CD14-positive monocyte (primary cell): ENCODE measurements at regions not wholly inside any gene's neighbourhood (a gene's known extent, or its start where the extent isn't known, plus 50 kb on each side); places are given as distances from the start of the nearest gene placed in this dataset.
"Not testable (repeated sequence)": the region's sequence is repeated elsewhere in the genome, so short reads cannot be mapped to it uniquely, and the experiment has no call there.

Experiments used
- DNase-seq, 3 donors: peaks; one replicate each; pipeline ENCODE4 v3.0.0-alpha.2; 2011 to 2022
- H2AFZ ChIP-seq: 2 replicates; pipeline ENCODE4 v1.6.0; 2012; ENCODE audit warnings: mild to moderate bottlenecking, low read depth, low read length, inconsistent platforms; ENCODE audit not compliant: insufficient read depth, poor library complexity, severe bottlenecking
- H3K27ac ChIP-seq, 2 donors: 1 replicate in 1 of 2; 2 replicates in 1 of 2; pipeline ENCODE4 v1.5.1; 2012 to 2013; ENCODE audit warnings: low read length in 2 of 2, control low read depth in 1 of 2, inconsistent platforms in 1 of 2, low read depth in 1 of 2, mild to moderate bottlenecking in 1 of 2
- H3K27me3 ChIP-seq, 2 donors: one replicate each; pipeline versions ENCODE4 v1.6.0 to v1.6.1; 2011 to 2013; ENCODE audit warnings: low read length in 2 of 2; ENCODE audit not compliant: control insufficient read depth in 2 of 2, insufficient read depth in 2 of 2
- H3K36me3 ChIP-seq, 2 donors: replicated peaks in 1 of 2; 1 replicate in 1 of 2; 2 replicates in 1 of 2; pipeline versions ENCODE4 v1.5.1 to v1.6.1; 2012 to 2013; ENCODE audit warnings: low read length in 2 of 2, control low read depth in 1 of 2, inconsistent platforms in 1 of 2, mild to moderate bottlenecking in 1 of 2; ENCODE audit not compliant: insufficient read depth in 2 of 2, control insufficient read depth in 1 of 2
- H3K4me1 ChIP-seq, 2 donors: 1 replicate in 1 of 2; 2 replicates in 1 of 2; pipeline versions ENCODE4 v1.5.1 to v1.6.1; 2012 to 2013; ENCODE audit warnings: low read length in 2 of 2, control low read depth in 1 of 2, inconsistent platforms in 1 of 2, mild to moderate bottlenecking in 1 of 2, moderate library complexity in 1 of 2; ENCODE audit not compliant: insufficient read depth in 2 of 2, control insufficient read depth in 1 of 2
- H3K4me2 ChIP-seq: replicated peaks from 2 replicates; pipeline ENCODE3; 2012; ENCODE audit warnings: low read length, moderate library complexity, mild to moderate bottlenecking; ENCODE audit not compliant: poor library complexity, severe bottlenecking; ENCODE audit errors: extremely low read depth
- H3K4me3 ChIP-seq, 3 experiments: fragments of 200-600 bp in 1 of 3; sonication (generic) in 1 of 3; replicated peaks in 1 of 3; 1 replicate in 2 of 3; 2 replicates in 1 of 3; pipeline ENCODE4 v1.5.1; 2011 to 2013; ENCODE audit warnings: low read length in 3 of 3, mild to moderate bottlenecking in 3 of 3, control low read depth in 2 of 3, low read depth in 2 of 3, inconsistent platforms in 1 of 3, moderate library complexity in 1 of 3
- H3K79me2 ChIP-seq: 2 replicates; pipeline ENCODE4 v1.6.0; 2012; ENCODE audit warnings: mild to moderate bottlenecking, control low read depth, inconsistent platforms, low read length, moderate library complexity; ENCODE audit not compliant: insufficient read depth
- H3K9ac ChIP-seq: 2 replicates; pipeline ENCODE4 v1.6.0; 2017; ENCODE audit warnings: low read length, mild to moderate bottlenecking; ENCODE audit not compliant: insufficient read depth, poor library complexity, severe bottlenecking
- H3K9me3 ChIP-seq, 2 donors: replicated peaks in 1 of 2; 1 replicate in 1 of 2; 2 replicates in 1 of 2; pipeline versions ENCODE4 v1.5.1 to v1.6.1; 2012 to 2013; ENCODE audit warnings: low read length in 2 of 2, control low read depth in 1 of 2; ENCODE audit not compliant: control insufficient read depth in 1 of 2, insufficient read depth in 1 of 2
- H4K20me1 ChIP-seq: 2 replicates; pipeline ENCODE4 v1.6.0; 2012; ENCODE audit warnings: mild to moderate bottlenecking, low read length, control low read depth, moderate library complexity; ENCODE audit not compliant: insufficient read depth
- H3K27ac Mint-ChIP-seq, 7 donors: one replicate each; pipeline ENCODE4 v1.8.0; 2020; ENCODE audit warnings: mild to moderate bottlenecking in 7 of 7, mixed read lengths in 7 of 7, moderate library complexity in 6 of 7, inconsistent platforms in 2 of 7
- H3K27me3 Mint-ChIP-seq, 3 donors: one replicate each; pipeline ENCODE4 v1.8.0; 2021 to 2022; ENCODE audit warnings: low read depth in 3 of 3, mild to moderate bottlenecking in 3 of 3, mixed read lengths in 3 of 3, moderate library complexity in 3 of 3, inconsistent platforms in 1 of 3
- H3K36me3 Mint-ChIP-seq, 2 donors: one replicate each; pipeline ENCODE4 v1.8.0; 2020; ENCODE audit warnings: mixed read lengths in 2 of 2, inconsistent platforms in 1 of 2, mild to moderate bottlenecking in 1 of 2
- H3K4me1 Mint-ChIP-seq: one replicate; pipeline ENCODE4 v1.8.0; 2020; ENCODE audit warnings: mild to moderate bottlenecking, mixed read lengths
- H3K4me3 Mint-ChIP-seq, 2 donors: one replicate each; pipeline ENCODE4 v1.8.0; 2020; ENCODE audit warnings: mild to moderate bottlenecking in 2 of 2, mixed read lengths in 2 of 2, moderate library complexity in 1 of 2
- H3K9me3 Mint-ChIP-seq, 7 donors: one replicate each; pipeline ENCODE4 v1.8.0; 2020 to 2022; ENCODE audit warnings: mixed read lengths in 7 of 7, mild to moderate bottlenecking in 6 of 7, moderate library complexity in 6 of 7, inconsistent platforms in 2 of 7
- CTCF ChIP-seq: fragments of 200-600 bp; IDR thresholded peaks from one replicate; pipeline ENCODE4 v1.8.0; 2022; ENCODE audit warnings: antibody characterized with exemption, mild to moderate bottlenecking
- WGBS: methylation state at CpG from one replicate; pipeline ENCODE4 v1.1.5; 2013; ENCODE audit warnings: missing lambda C conversion rate; ENCODE audit not compliant: insufficient coverage; 5-methylcytosine and 5-hydroxymethylcytosine counted together
- intact Hi-C, 2 donors: fragments of 100-400 bp; cut with micrococcal nuclease; formaldehyde crosslinking; loops; one replicate each; pipeline versions ENCODE4 v1.15.0 to v1.15.1; 2023

- H3K4me1 ChIP-seq: no peaks in the 10 kb centered on the region
- no peaks in the 10 kb centered on the region for H4K20me1 ChIP-seq
- no peak overlapping the region for H3K4me2 ChIP-seq
- H2AFZ ChIP-seq: no peak overlapping the region
- no peak overlapping the region for H3K4me3 Mint-ChIP-seq
- H3K4me3 ChIP-seq: no peak overlapping the region
- TF ChIP-seq CTCF: no peak
- no peak overlapping the region for H3K27ac Mint-ChIP-seq
- no peaks in the 10 kb centered on the region for H3K4me1 Mint-ChIP-seq
- DNase-seq: no peak
- no peaks in the 10 kb centered on the region for H3K36me3 Mint-ChIP-seq
- peaks cover 0 to 2% (median 1%) of the 10 kb centered on the region in 3 donors for H3K27me3 Mint-ChIP-seq
- intact Hi-C loops: no loop called here
- no peaks in the 10 kb centered on the region for H3K79me2 ChIP-seq
- H3K9me3 Mint-ChIP-seq: peaks cover 0 to 8% (median 5%) of the 10 kb centered on the region in 7 donors
- no peaks in the 10 kb centered on the region for H3K9me3 ChIP-seq
- H3K27ac ChIP-seq: no peak overlapping the region
- H3K27me3 ChIP-seq: no peaks in the 10 kb centered on the region
- 100% methylated on average over 1 of the region's 2 CpGs for WGBS
- H3K36me3 ChIP-seq: no peaks in the 10 kb centered on the region
- no peak overlapping the region for H3K9ac ChIP-seq
Measured at GRCh38 chrX:130507015-130507414, 105.2 kb downstream of the RBMX2 start.

- H3K27ac Mint-ChIP-seq, H2AFZ ChIP-seq, H3K4me1 Mint-ChIP-seq, H3K79me2 ChIP-seq, intact Hi-C loops, H3K27me3 Mint-ChIP-seq, H3K4me2 ChIP-seq, H3K27me3 ChIP-seq, H4K20me1 ChIP-seq, H3K36me3 Mint-ChIP-seq, H3K4me1 ChIP-seq, H3K9me3 ChIP-seq, H3K4me3 Mint-ChIP-seq, H3K9ac ChIP-seq, H3K4me3 ChIP-seq, H3K36me3 ChIP-seq, DNase-seq, H3K27ac ChIP-seq: not testable (repeated sequence)
- WGBS: 80% methylated on average over 1 of the region's 3 CpGs
- H3K9me3 Mint-ChIP-seq: peaks cover 4 to 18% (median 10%) of the 10 kb centered on the region in 7 donors
Measured at GRCh38 chrX:130512534-130512933, 110.7 kb downstream of the RBMX2 start.
